Right lobe of liver (tissue), 6 donors: ENCODE measurements at regions not wholly inside any gene's neighbourhood (a gene's known extent, or its start where the extent isn't known, plus 50 kb on each side); places are given as distances from the start of the nearest gene placed in this dataset.
A peak's percentile ranks its signal among the peaks of the same experiment; 100 is the strongest.

Source experiments
- ATAC-seq, 4 donors: fragments of 200-7000 bp; cut with Tn5 transposase; one replicate each; pipeline ENCODE4 v1.9.1; 2020; ENCODE audit warnings: mild to moderate bottlenecking in 4 of 4, moderate library complexity in 4 of 4
- DNase-seq, 3 donors: peaks; one replicate each; pipeline ENCODE4 v3.0.0-alpha.2; 2020
- H3K27ac ChIP-seq, 3 donors: fragments of 200-600 bp; one replicate each; pipeline ENCODE4 v1.8.0; 2022
- H3K27me3 ChIP-seq, 2 donors: fragments of 200-600 bp; one replicate each; pipeline ENCODE4 v1.8.0; 2022
- H3K36me3 ChIP-seq, 4 donors: fragments of 200-600 bp; sonication (generic) in 1 of 4; one replicate each; pipeline versions ENCODE4 v1.5.1 to v1.8.0; 2017 to 2022; ENCODE audit warnings: control low read depth in 1 of 4
- H3K4me1 ChIP-seq, 4 donors: fragments of 200-600 bp; sonication (generic) in 1 of 4; one replicate each; pipeline versions ENCODE4 v1.5.1 to v1.8.0; 2017 to 2022; ENCODE audit warnings: control low read depth in 1 of 4
- H3K4me3 ChIP-seq, 3 donors: fragments of 200-600 bp; one replicate each; pipeline ENCODE4 v1.8.0; 2022
- H3K9me3 ChIP-seq, 4 donors: fragments of 200-600 bp; sonication (generic) in 1 of 4; one replicate each; pipeline versions ENCODE4 v1.5.1 to v1.8.0; 2017 to 2022; ENCODE audit warnings: control low read depth in 1 of 4
- POLR2A ChIP-seq: fragments of 450-650 bp; IDR thresholded peaks from one replicate; pipeline ENCODE4 v1.6.1; 2017; ENCODE audit warnings: antibody characterized with exemption, mild to moderate bottlenecking
- WGBS: methylation state at CpG from one replicate; pipeline ENCODE4 v1.1.6; 2018; ENCODE audit warnings: low coverage, low lambda C conversion rate; ENCODE audit not compliant: insufficient coverage; ENCODE audit errors: missing lambda C conversion rate; 5-methylcytosine and 5-hydroxymethylcytosine counted together
- intact Hi-C, 2 donors: fragments of 100-400 bp; cut with DNase I; formaldehyde crosslinking; loops; one replicate each; pipeline versions ENCODE4 v1.11.2 to v1.14.1; 2022
- TF ChIP-seq, protein P1 (sequence below), 4 donors: fragments of 200-600 bp in 3 of 4; fragments of 450-650 bp in 1 of 4; IDR thresholded peaks; one replicate each; pipeline versions ENCODE4 v1.5.1 to v1.8.0; 2016 to 2022; ENCODE audit warnings: antibody characterized with exemption in 4 of 4, mild to moderate bottlenecking in 2 of 4
- donor health status: DM: no; HTN: yes; CAD: no.
- donor health status: DM: no; HTN: no; CAD: no.
- donor health status: DM: no; HTN: no; CAD: no.
- donor health status: DM: no; HTN: yes; CAD: no.
- donor health status: DM: no; HTN: yes; CAD: no.

DNA sequence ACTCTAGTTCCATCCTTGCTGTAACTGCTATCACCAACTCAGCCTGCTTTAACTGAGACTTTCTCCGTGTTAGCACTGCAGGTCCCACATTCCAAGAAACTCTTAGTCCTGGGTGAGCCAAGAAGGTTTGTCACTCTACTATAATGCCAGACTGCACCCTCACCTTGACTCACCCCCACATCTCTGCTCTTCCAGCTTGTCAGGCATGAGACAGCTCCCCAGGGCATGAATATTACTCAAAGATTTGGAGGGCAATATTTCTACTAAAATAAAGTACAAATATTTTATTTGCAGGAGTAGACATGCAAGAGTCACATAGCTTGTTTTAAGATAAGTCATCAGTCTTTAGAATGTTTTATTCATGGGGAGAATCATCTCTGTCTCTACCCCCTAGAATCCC, 110.2 kb downstream of the MATN1 start:
- intact Hi-C loops = no loop called here

DNA sequence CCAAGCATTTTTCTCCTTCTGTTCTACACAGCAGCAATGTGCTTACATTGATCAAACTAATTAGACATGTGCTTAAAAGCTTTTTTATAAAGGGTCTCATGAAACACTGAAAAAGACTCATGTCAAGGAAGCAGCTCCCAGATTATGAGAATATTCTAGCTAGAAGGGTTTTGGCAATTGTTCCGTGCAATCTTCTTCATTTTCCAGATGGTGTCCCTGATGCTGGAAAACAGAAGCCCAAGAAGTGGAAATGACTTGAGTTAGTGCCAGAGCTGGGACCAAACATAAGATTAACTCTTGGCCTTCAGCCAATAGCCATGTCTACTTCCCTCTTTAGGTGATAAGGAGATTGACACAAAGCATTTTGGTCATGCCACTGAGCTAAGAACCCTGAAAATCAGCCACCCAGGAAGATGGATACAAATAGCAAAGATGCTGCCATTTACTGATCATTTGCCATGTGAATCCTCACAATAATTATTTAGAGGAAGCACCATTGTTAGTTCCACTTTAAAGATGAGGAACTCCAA, 110.8 kb downstream of the MATN1 start:
- H3K27ac ChIP-seq = no peak overlapping the region
- WGBS = 63% methylated on average over 1 of the region's 1 CpG
- no peak for TF ChIP-seq POLR2A
- TF ChIP-seq, protein P1, sequence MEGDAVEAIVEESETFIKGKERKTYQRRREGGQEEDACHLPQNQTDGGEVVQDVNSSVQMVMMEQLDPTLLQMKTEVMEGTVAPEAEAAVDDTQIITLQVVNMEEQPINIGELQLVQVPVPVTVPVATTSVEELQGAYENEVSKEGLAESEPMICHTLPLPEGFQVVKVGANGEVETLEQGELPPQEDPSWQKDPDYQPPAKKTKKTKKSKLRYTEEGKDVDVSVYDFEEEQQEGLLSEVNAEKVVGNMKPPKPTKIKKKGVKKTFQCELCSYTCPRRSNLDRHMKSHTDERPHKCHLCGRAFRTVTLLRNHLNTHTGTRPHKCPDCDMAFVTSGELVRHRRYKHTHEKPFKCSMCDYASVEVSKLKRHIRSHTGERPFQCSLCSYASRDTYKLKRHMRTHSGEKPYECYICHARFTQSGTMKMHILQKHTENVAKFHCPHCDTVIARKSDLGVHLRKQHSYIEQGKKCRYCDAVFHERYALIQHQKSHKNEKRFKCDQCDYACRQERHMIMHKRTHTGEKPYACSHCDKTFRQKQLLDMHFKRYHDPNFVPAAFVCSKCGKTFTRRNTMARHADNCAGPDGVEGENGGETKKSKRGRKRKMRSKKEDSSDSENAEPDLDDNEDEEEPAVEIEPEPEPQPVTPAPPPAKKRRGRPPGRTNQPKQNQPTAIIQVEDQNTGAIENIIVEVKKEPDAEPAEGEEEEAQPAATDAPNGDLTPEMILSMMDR (IDR thresholded peaks at IDR 0.05) = no peak
- no peaks in the 10 kb centered on the region for H3K36me3 ChIP-seq
- H3K4me3 ChIP-seq = no peak overlapping the region
- H3K4me1 ChIP-seq = no peaks in the 10 kb centered on the region
- no peaks in the 10 kb centered on the region for H3K27me3 ChIP-seq
- intact Hi-C loops = no loop called here
- DNase-seq (no peak), ATAC-seq (no peak)
- no peaks in the 10 kb centered on the region for H3K9me3 ChIP-seq

More for the DNA sequence above, 110.2 kb downstream of the MATN1 start:
- Histone ChIP-seq H3K4me1 (no peaks in the 10 kb centered on the region), H3K4me3 (no peak overlapping the region), H3K9me3 (no peaks in the 10 kb centered on the region), H3K27me3 (no peaks in the 10 kb centered on the region), H3K27ac (no peak overlapping the region), H3K36me3 (no peaks in the 10 kb centered on the region)
- WGBS = 67% methylated on average over 1 of the region's 1 CpG
- no peak for ATAC-seq
- no peak for DNase-seq
- no peak for TF ChIP-seq POLR2A
- TF ChIP-seq, protein P1 (IDR thresholded peaks at IDR 0.05) = no peak

DNA sequence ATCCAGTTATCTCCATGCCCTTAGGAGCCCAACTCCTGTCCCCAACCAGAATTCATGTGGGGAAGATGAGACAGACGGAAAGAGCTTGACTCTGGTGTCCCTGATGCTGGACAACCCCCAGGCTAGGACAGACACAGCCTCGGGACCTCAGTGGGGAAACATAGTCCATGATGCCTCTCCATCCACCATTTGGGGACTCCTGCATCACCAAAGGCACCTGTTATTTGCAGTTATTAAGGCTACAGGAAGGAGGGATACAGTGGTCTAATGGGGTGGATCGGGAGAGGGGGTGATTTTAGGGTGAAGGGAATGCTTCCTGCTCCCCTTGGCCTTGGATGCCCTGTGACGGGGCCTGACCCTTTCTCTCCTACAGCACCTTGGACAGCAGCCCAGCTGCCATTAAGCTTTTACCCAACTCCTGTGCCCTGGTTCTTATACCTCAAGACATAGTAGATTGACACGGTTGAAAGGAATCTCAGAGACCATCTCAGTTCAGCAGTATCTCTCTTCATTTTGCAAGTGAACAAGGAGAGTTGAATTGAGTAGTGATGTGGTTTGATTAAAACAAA, 111.6 kb downstream of the MATN1 start:
- WGBS = 36% methylated on average over 3 of the region's 5 CpGs
- no peaks in the 10 kb centered on the region for H3K27me3 ChIP-seq
- TF ChIP-seq, protein P1 (IDR thresholded peaks at IDR 0.05) = no peak
- TF ChIP-seq POLR2A = no peak
- DNase-seq (peak in 1 of 3 donors; percentile 9), ATAC-seq (no peak)
- H3K9me3 ChIP-seq = no peaks in the 10 kb centered on the region
- no peaks in the 10 kb centered on the region for H3K4me1 ChIP-seq
- no peak overlapping the region for H3K27ac ChIP-seq
- no peak overlapping the region for H3K4me3 ChIP-seq
- intact Hi-C loops = no loop called here
- no peaks in the 10 kb centered on the region for H3K36me3 ChIP-seq

DNA sequence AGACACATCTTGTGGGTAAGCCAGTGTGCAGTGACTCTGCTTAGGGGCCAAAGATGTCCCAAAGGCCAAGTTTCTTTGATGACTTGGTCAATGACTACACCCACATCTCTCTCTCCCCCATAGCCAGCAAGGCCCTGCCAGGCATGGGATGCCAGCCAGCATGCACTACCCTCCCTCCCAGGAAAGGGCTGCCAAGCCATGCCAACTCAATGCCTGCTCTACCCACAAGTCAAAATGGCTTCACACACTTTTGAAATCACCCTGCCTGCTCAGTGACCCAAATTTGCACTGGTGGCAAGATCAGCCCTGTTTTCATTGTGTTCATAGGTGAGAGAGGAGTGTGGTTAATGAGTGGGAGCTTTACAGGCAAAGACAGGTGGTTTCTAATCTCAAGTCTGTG, 112.5 kb downstream of the MATN1 start:
- no peaks in the 10 kb centered on the region for H3K27me3 ChIP-seq
- H3K36me3 ChIP-seq = no peaks in the 10 kb centered on the region
- peak in 1 of 3 donors; percentile 23 for DNase-seq
- H3K9me3 ChIP-seq = no peaks in the 10 kb centered on the region
- intact Hi-C loops = no loop called here
- H3K4me3 ChIP-seq = no peak overlapping the region
- no peak overlapping the region for H3K27ac ChIP-seq
- H3K4me1 ChIP-seq = no peaks in the 10 kb centered on the region
- TF ChIP-seq, protein P1 (IDR thresholded peaks at IDR 0.05) = no peak
- no peak for TF ChIP-seq POLR2A
- ATAC-seq = no peak

DNA sequence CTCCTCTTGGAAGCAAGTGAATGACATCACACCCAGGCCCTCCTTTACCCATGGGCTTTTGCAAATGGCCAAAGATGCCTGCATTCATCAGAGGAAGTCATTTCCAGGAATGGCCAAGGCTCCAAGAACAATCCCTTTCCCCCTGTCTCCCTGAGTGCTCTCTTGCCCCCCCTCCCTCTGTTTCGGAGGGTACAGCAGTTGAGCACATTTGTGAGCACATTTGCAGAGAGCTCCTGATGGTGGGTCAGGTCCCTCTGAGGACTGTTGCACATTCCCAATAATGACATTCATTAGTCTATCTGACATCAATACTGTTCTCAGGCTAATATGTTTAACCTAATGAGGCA, 113.4 kb downstream of the MATN1 start:
- Histone ChIP-seq H3K4me3 (no peak overlapping the region), H3K27ac (no peak overlapping the region), H3K27me3 (no peaks in the 10 kb centered on the region), H3K9me3 (no peaks in the 10 kb centered on the region), H3K36me3 (no peaks in the 10 kb centered on the region), H3K4me1 (no peaks in the 10 kb centered on the region)
- DNase-seq (peak in 1 of 3 donors; percentile 3), ATAC-seq (no peak)
- 44% methylated on average over 1 of the region's 1 CpG for WGBS
- intact Hi-C loops = no loop called here
- TF ChIP-seq, protein P1 (IDR thresholded peaks at IDR 0.05) = no peak
- TF ChIP-seq POLR2A = no peak
